ENCODE measurements at regions not wholly inside any gene's neighbourhood (a gene's known extent, or its start where the extent isn't known, plus 50 kb on each side); places are given as distances from the start of the nearest gene placed in this dataset.

- DNase-seq = no peak
- Mint-ChIP-seq H3K27me3 (ENCODE audit: low read depth) (no peaks in the 10 kb centered on the region), H3K4me1 (ENCODE audit: low read depth) (no peaks in the 10 kb centered on the region), H3K4me3 (no peak overlapping the region), H3K27ac (no peak overlapping the region), H3K9me3 (no peaks in the 10 kb centered on the region), H3K36me3 (ENCODE audit: insufficient read depth in 2 of 2) (no peaks in the 10 kb centered on the region)
- ATAC-seq (replicated peaks in 1 of 2) = no peak
Observed at GRCh38 chr4:165597581-165598480, 219.0 kb downstream of the CPE start.

GRCh38 chr4:165600959-165601683, 222.3 kb downstream of the CPE start:
- ATAC-seq (replicated peaks in 1 of 2) = no peak
- H3K9me3 Mint-ChIP-seq = no peaks in the 10 kb centered on the region
- H3K4me1 Mint-ChIP-seq (ENCODE audit: low read depth) = no peaks in the 10 kb centered on the region
- H3K4me3 Mint-ChIP-seq = no peak overlapping the region
- DNase-seq = no peak
- H3K27me3 Mint-ChIP-seq (ENCODE audit: low read depth) = no peaks in the 10 kb centered on the region
- no peak overlapping the region for H3K27ac Mint-ChIP-seq
- H3K36me3 Mint-ChIP-seq (ENCODE audit: insufficient read depth in 2 of 2) = no peaks in the 10 kb centered on the region

- Mint-ChIP-seq H3K4me1 (ENCODE audit: low read depth) (no peaks in the 10 kb centered on the region), H3K4me3 (no peak overlapping the region), H3K36me3 (ENCODE audit: insufficient read depth in 2 of 2) (no peaks in the 10 kb centered on the region), H3K9me3 (no peaks in the 10 kb centered on the region), H3K27me3 (ENCODE audit: low read depth) (no peaks in the 10 kb centered on the region), H3K27ac (no peak overlapping the region)
- ATAC-seq (replicated peaks in 1 of 2) (no peak), DNase-seq (no peak)
Observed at GRCh38 chr4:165602621-165603020, 223.8 kb downstream of the CPE start.

GRCh38 chr4:165604181-165604580, 225.4 kb downstream of the CPE start:
- no peaks in the 10 kb centered on the region for H3K4me1 Mint-ChIP-seq (ENCODE audit: low read depth)
- H3K4me3 Mint-ChIP-seq = no peak overlapping the region
- H3K27ac Mint-ChIP-seq = no peak overlapping the region
- H3K36me3 Mint-ChIP-seq (ENCODE audit: insufficient read depth in 2 of 2) = no peaks in the 10 kb centered on the region
- ATAC-seq (replicated peaks in 1 of 2) (no peak), DNase-seq (no peak)
- H3K27me3 Mint-ChIP-seq (ENCODE audit: low read depth) = no peaks in the 10 kb centered on the region
- H3K9me3 Mint-ChIP-seq = no peaks in the 10 kb centered on the region

- H3K27me3 Mint-ChIP-seq (ENCODE audit: low read depth) = no peaks in the 10 kb centered on the region
- no peak for ATAC-seq (replicated peaks in 1 of 2)
- no peaks in the 10 kb centered on the region for H3K36me3 Mint-ChIP-seq (ENCODE audit: insufficient read depth in 2 of 2)
- no peak overlapping the region for H3K4me3 Mint-ChIP-seq
- H3K9me3 Mint-ChIP-seq = no peaks in the 10 kb centered on the region
- H3K4me1 Mint-ChIP-seq (ENCODE audit: low read depth) = no peaks in the 10 kb centered on the region
- no peak overlapping the region for H3K27ac Mint-ChIP-seq
- DNase-seq = no peak
Observed at GRCh38 chr4:165605811-165606210, 227.0 kb downstream of the CPE start.

- Mint-ChIP-seq H3K27ac (no peak overlapping the region), H3K36me3 (ENCODE audit: insufficient read depth in 2 of 2) (no peaks in the 10 kb centered on the region), H3K4me3 (no peak overlapping the region), H3K27me3 (ENCODE audit: low read depth) (no peaks in the 10 kb centered on the region), H3K9me3 (peaks cover 0 to 3% of the 10 kb centered on the region in 2 donors), H3K4me1 (ENCODE audit: low read depth) (no peaks in the 10 kb centered on the region)
- no peak for ATAC-seq (replicated peaks in 1 of 2)
- DNase-seq = no peak
Observed at GRCh38 chr4:165606465-165607205, 227.8 kb downstream of the CPE start.

- Mint-ChIP-seq H3K4me3 (no peak overlapping the region), H3K9me3 (peaks cover 0 to 3% of the 10 kb centered on the region in 2 donors), H3K4me1 (ENCODE audit: low read depth) (no peaks in the 10 kb centered on the region), H3K27me3 (ENCODE audit: low read depth) (no peaks in the 10 kb centered on the region), H3K27ac (no peak overlapping the region), H3K36me3 (ENCODE audit: insufficient read depth in 2 of 2) (no peaks in the 10 kb centered on the region)
- ATAC-seq (replicated peaks in 1 of 2) = no peak
- DNase-seq = no peak
Observed at GRCh38 chr4:165609653-165610052, 230.8 kb downstream of the CPE start.

GRCh38 chr4:165610679-165611437, 232.1 kb downstream of the CPE start:
- Mint-ChIP-seq H3K4me3 (no peak overlapping the region), H3K36me3 (ENCODE audit: insufficient read depth in 2 of 2) (no peaks in the 10 kb centered on the region), H3K27ac (no peak overlapping the region), H3K4me1 (ENCODE audit: low read depth) (no peaks in the 10 kb centered on the region), H3K9me3 (peaks cover 0 to 3% of the 10 kb centered on the region in 2 donors), H3K27me3 (ENCODE audit: low read depth) (no peaks in the 10 kb centered on the region)
- DNase-seq = no peak
- ATAC-seq (replicated peaks in 1 of 2) = no peak

GRCh38 chr4:165612936-165613335, 234.1 kb downstream of the CPE start:
- DNase-seq (no peak), ATAC-seq (replicated peaks in 1 of 2) (peak; percentile 27 to 67)
- Mint-ChIP-seq H3K27me3 (ENCODE audit: low read depth) (no peaks in the 10 kb centered on the region), H3K4me3 (no peak overlapping the region), H3K36me3 (ENCODE audit: insufficient read depth in 2 of 2) (no peaks in the 10 kb centered on the region), H3K4me1 (ENCODE audit: low read depth) (no peaks in the 10 kb centered on the region), H3K9me3 (peaks cover 0 to 3% of the 10 kb centered on the region in 2 donors), H3K27ac (no peak overlapping the region)

- peaks cover 0 to 2% of the 10 kb centered on the region in 2 donors for H3K36me3 Mint-ChIP-seq (ENCODE audit: insufficient read depth in 2 of 2)
- no peak for DNase-seq
- H3K9me3 Mint-ChIP-seq = peaks cover 3% of the 10 kb centered on the region in 2 donors
- no peak overlapping the region for H3K4me3 Mint-ChIP-seq
- no peak for ATAC-seq (replicated peaks in 1 of 2)
- no peak overlapping the region for H3K27ac Mint-ChIP-seq
- no peaks in the 10 kb centered on the region for H3K27me3 Mint-ChIP-seq (ENCODE audit: low read depth)
- H3K4me1 Mint-ChIP-seq (ENCODE audit: low read depth) = no peaks in the 10 kb centered on the region
Observed at GRCh38 chr4:165613581-165613980, 234.8 kb downstream of the CPE start.

- Mint-ChIP-seq H3K36me3 (ENCODE audit: insufficient read depth in 2 of 2) (peaks cover 0 to 2% of the 10 kb centered on the region in 2 donors), H3K27me3 (ENCODE audit: low read depth) (no peaks in the 10 kb centered on the region), H3K27ac (no peak overlapping the region), H3K9me3 (peaks cover 3 to 5% of the 10 kb centered on the region in 2 donors), H3K4me3 (no peak overlapping the region), H3K4me1 (ENCODE audit: low read depth) (no peaks in the 10 kb centered on the region)
- ATAC-seq (replicated peaks in 1 of 2) (no peak), DNase-seq (no peak)
Observed at GRCh38 chr4:165620913-165621312, 242.1 kb downstream of the CPE start.

GRCh38 chr4:165621983-165622382, 243.2 kb downstream of the CPE start:
- ATAC-seq (replicated peaks in 1 of 2) (no peak), DNase-seq (no peak)
- peaks cover 0 to 2% of the 10 kb centered on the region in 2 donors for H3K36me3 Mint-ChIP-seq (ENCODE audit: insufficient read depth in 2 of 2)
- H3K27ac Mint-ChIP-seq = no peak overlapping the region
- no peak overlapping the region for H3K4me3 Mint-ChIP-seq
- peaks cover 3 to 5% of the 10 kb centered on the region in 2 donors for H3K9me3 Mint-ChIP-seq
- no peaks in the 10 kb centered on the region for H3K4me1 Mint-ChIP-seq (ENCODE audit: low read depth)
- H3K27me3 Mint-ChIP-seq (ENCODE audit: low read depth) = no peaks in the 10 kb centered on the region

Measured in activated T-cell treated with anti-CD3 and anti-CD28 coated beads, Interleukin-2, amount 50 U/mL, for 72 hours (primary cell).